Endothelial cell of umbilical vein (primary cell): ENCODE measurements at regions not wholly inside any gene's neighbourhood (a gene's known extent, or its start where the extent isn't known, plus 50 kb on each side); places are given as distances from the start of the nearest gene placed in this dataset.

Source experiments
- EZH2 ChIP-seq: IDR thresholded peaks from 2 replicates; pipeline ENCODE4 v1.6.1; 2012; ENCODE audit warnings: borderline replicate concordance, low read depth, mild to moderate bottlenecking, moderate library complexity, low read length, inconsistent platforms; ENCODE audit not compliant: severe bottlenecking
- POLR2AphosphoS5 ChIP-seq: IDR thresholded peaks from 2 replicates; pipeline ENCODE4 v1.6.1; 2012; ENCODE audit warnings: low read depth, mild to moderate bottlenecking, control low read depth, low read length, moderate library complexity; ENCODE audit not compliant: insufficient read depth
- TF ChIP-seq, protein P1 (sequence below), 2 donors: IDR thresholded peaks; 1 replicate in 1 of 2; 2 replicates in 1 of 2; pipeline ENCODE4 v1.5.1; 2011; ENCODE audit warnings: low read length in 2 of 2, mild to moderate bottlenecking in 2 of 2, moderate library complexity in 2 of 2, control low read depth in 1 of 2, inconsistent platforms in 1 of 2, low read depth in 1 of 2; ENCODE audit not compliant: insufficient read depth in 1 of 2; ENCODE audit errors: extremely low read depth in 1 of 2
- TF ChIP-seq, protein P2 (sequence below): IDR thresholded peaks from 2 replicates; pipeline ENCODE4 v1.6.1; 2011; ENCODE audit not compliant: insufficient read depth, insufficient read length

DNA sequence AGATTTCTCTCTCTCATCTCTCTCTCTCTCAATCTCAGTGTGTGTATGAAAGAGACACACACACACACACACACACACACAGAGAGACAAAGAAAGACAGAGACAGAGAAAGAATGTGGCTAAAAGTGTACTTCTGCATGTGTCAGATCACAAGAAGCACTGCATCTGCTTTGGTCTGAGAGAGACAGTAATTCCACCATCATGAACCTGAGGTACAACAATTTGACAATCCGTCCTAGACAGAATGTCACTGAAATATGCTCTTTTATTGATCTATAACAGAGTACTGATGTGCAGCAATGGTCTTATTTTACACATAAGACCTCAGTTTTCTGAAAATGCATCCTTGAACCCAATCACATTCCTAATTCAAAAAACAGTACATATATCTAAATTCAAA lies 576.2 kb upstream of the SMIM31 start:
- TF ChIP-seq EZH2 (no peak), POLR2AphosphoS5 (no peak)
- TF ChIP-seq, protein P1, sequence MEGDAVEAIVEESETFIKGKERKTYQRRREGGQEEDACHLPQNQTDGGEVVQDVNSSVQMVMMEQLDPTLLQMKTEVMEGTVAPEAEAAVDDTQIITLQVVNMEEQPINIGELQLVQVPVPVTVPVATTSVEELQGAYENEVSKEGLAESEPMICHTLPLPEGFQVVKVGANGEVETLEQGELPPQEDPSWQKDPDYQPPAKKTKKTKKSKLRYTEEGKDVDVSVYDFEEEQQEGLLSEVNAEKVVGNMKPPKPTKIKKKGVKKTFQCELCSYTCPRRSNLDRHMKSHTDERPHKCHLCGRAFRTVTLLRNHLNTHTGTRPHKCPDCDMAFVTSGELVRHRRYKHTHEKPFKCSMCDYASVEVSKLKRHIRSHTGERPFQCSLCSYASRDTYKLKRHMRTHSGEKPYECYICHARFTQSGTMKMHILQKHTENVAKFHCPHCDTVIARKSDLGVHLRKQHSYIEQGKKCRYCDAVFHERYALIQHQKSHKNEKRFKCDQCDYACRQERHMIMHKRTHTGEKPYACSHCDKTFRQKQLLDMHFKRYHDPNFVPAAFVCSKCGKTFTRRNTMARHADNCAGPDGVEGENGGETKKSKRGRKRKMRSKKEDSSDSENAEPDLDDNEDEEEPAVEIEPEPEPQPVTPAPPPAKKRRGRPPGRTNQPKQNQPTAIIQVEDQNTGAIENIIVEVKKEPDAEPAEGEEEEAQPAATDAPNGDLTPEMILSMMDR (IDR thresholded peaks at IDR 0.05; ENCODE audit: extremely low read depth in 1 of 2, insufficient read depth in 1 of 2, low read depth in 1 of 2, low read length in 2 of 2): no peak
- TF ChIP-seq, protein P2, sequence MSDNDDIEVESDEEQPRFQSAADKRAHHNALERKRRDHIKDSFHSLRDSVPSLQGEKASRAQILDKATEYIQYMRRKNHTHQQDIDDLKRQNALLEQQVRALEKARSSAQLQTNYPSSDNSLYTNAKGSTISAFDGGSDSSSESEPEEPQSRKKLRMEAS: no peak
